Astrocyte of the spinal cord (primary cell): ENCODE measurements at regions not wholly inside any gene's neighbourhood (a gene's known extent, or its start where the extent isn't known, plus 50 kb on each side); places are given as distances from the start of the nearest gene placed in this dataset.

Experiments
- DNase-seq: peaks from one replicate; pipeline ENCODE4 v3.0.0; 2011; ENCODE audit warnings: low read depth, low spot score
- H3K4me3 ChIP-seq: 2 replicates; pipeline ENCODE4 v1.5.1; 2011; ENCODE audit warnings: low read depth, mild to moderate bottlenecking, low read length, moderate library complexity
- CTCF ChIP-seq: IDR thresholded peaks from 2 replicates; pipeline ENCODE4 v1.5.1; 2012; ENCODE audit warnings: low read depth, mild to moderate bottlenecking, low read length, inconsistent platforms
- in situ Hi-C: cut with HindIII; loops from 2 replicates; pipeline ENCODE4 v1.10.0; 2017; ENCODE audit warnings: low sequenced_read_pairs

- H3K4me3 ChIP-seq: no peak overlapping the region
- no peak for TF ChIP-seq CTCF
- no peak for DNase-seq
- in situ Hi-C loops: no loop called here
Observed at GRCh38 chr4:11328401-11328800, 100.3 kb downstream of the HS3ST1 start.

GRCh38 chr4:11326021-11326420 lies 102.7 kb downstream of the HS3ST1 start:
- DNase-seq: no peak
- no peak for TF ChIP-seq CTCF
- no peak overlapping the region for H3K4me3 ChIP-seq
- in situ Hi-C loops: no loop called here

GRCh38 chr4:11323771-11324170 lies 104.9 kb downstream of the HS3ST1 start:
- no peak for DNase-seq
- H3K4me3 ChIP-seq: no peak overlapping the region
- in situ Hi-C loops: no loop called here
- TF ChIP-seq CTCF: no peak

- TF ChIP-seq CTCF: no peak
- no peak overlapping the region for H3K4me3 ChIP-seq
- in situ Hi-C loops: no loop called here
- peak; percentile 6 for DNase-seq
Observed at GRCh38 chr4:11313157-11313943, 115.3 kb downstream of the HS3ST1 start.

- no peak overlapping the region for H3K4me3 ChIP-seq
- no peak for TF ChIP-seq CTCF
- in situ Hi-C loops: no loop called here
- DNase-seq: peak; percentile 67
Observed at GRCh38 chr4:11312389-11312788, 116.3 kb downstream of the HS3ST1 start.

- no peak for DNase-seq
Observed at GRCh38 chr4:11301075-11301660, 127.5 kb downstream of the HS3ST1 start.

More at GRCh38 chr4:11301075-11301660, 127.5 kb downstream of the HS3ST1 start:
- in situ Hi-C loops: no loop called here
- TF ChIP-seq CTCF: no peak
- H3K4me3 ChIP-seq: no peak overlapping the region
